K562 (cell line): ENCODE measurements at regions not wholly inside any gene's neighbourhood (a gene's known extent, or its start where the extent isn't known, plus 50 kb on each side); places are given as distances from the start of the nearest gene placed in this dataset.
A peak's percentile ranks its signal among the peaks of the same experiment; 100 is the strongest.
"Not testable (repeated sequence)": the region's sequence is repeated elsewhere in the genome, so short reads cannot be mapped to it uniquely, and the experiment has no call there.

Experiments
- ATAC-seq: fragments of 200-7000 bp; cut with Tn5 transposase; 3 replicates; pipeline ENCODE4 v1.9.1; 2020; ENCODE audit warnings: moderate library complexity
- BruUV-seq: library from RNA; stranded (reverse); fragments of 400-500 nt; replicated peaks from 2 replicates; lab custom pipeline; 2021; lab: Mats Ljungman, UMichigan
- CTCF ChIA-PET: fragments of 300-600 bp; formaldehyde crosslinking; extraction: SDS; loops from one replicate; lab custom pipeline; 2021; ENCODE audit warnings: low intra/inter-chr PET ratio; lab: Yijun Ruan, JAX
- POLR2A ChIA-PET: fragments of 300-600, 350-650 bp; sonication (Branson Sonifier 250); formaldehyde crosslinking; extraction: SDS; loops from one replicate; lab custom pipeline; 2021; ENCODE audit warnings: antibody characterized with exemption, inconsistent platforms; lab: Yijun Ruan, JAX
- DNase-seq, 4 experiments: peaks; one replicate each; pipeline versions ENCODE4 v3.0.0 to v3.0.0-alpha.2; 2011 to 2018; ENCODE audit warnings: low spot score in 3 of 4, mixed read lengths in 3 of 4; ENCODE audit errors: extremely low read depth in 1 of 4
- FAIRE-seq: peaks from 2 replicates; lab custom pipeline; 2011; peaks lifted over from hg19 to GRCh38; lab: Jason Lieb, UNC
- H2AFZ ChIP-seq: 2 replicates; pipeline ENCODE4 v1.6.0; 2011; ENCODE audit warnings: low read depth, low read length, control low read depth, inconsistent platforms
- H3K27ac ChIP-seq: fragments of 200-600 bp; 3 replicates; pipeline ENCODE4 v1.8.0; 2011; ENCODE audit warnings: low read depth, mild to moderate bottlenecking, control low read depth, inconsistent platforms, low read length, moderate library complexity, mixed read lengths; ENCODE audit errors: extremely low read depth
- H3K27me3 ChIP-seq, 2 experiments: fragments of 300-600 bp in 1 of 2; 2 replicates in 1 of 2; 3 replicates in 1 of 2; pipeline versions ENCODE4 v1.6.0 to v1.8.0; 2011; ENCODE audit warnings: inconsistent platforms in 2 of 2, low read length in 2 of 2, mild to moderate bottlenecking in 1 of 2, mixed read lengths in 1 of 2, moderate library complexity in 1 of 2; ENCODE audit not compliant: control insufficient read depth in 2 of 2, insufficient read depth in 2 of 2
- H3K36me3 ChIP-seq: fragments of 300-600 bp; 3 replicates; pipeline ENCODE4 v1.8.0; 2011; ENCODE audit warnings: mild to moderate bottlenecking, low read length, inconsistent platforms; ENCODE audit not compliant: control insufficient read depth, insufficient read depth
- H3K4me1 ChIP-seq, 2 experiments: fragments of 200-600 bp in 1 of 2; replicated peaks in 1 of 2; 2 replicates in 1 of 2; 3 replicates in 1 of 2; pipeline versions ENCODE4 v1.5.1 to v1.8.0; 2011; ENCODE audit warnings: inconsistent platforms in 2 of 2, low read length in 2 of 2, mild to moderate bottlenecking in 1 of 2, mixed read lengths in 1 of 2, moderate library complexity in 1 of 2; ENCODE audit not compliant: control insufficient read depth in 2 of 2, insufficient read depth in 2 of 2
- H3K4me2 ChIP-seq: 2 replicates; pipeline ENCODE4 v1.6.1; 2011; ENCODE audit warnings: low read length, control low read depth, inconsistent platforms, mixed read lengths; ENCODE audit not compliant: insufficient read depth
- H3K4me3 ChIP-seq: fragments of 200-600 bp; sonication (generic), shearing (Covaris generic); 2 replicates; pipeline ENCODE4 v1.5.1; 2016; ENCODE audit warnings: control low read depth, inconsistent platforms
- H3K79me2 ChIP-seq: fragments of 200-600 bp; 3 replicates; pipeline ENCODE4 v1.8.0; 2011; ENCODE audit warnings: low read length, inconsistent platforms; ENCODE audit not compliant: control insufficient read depth, insufficient read depth
- H3K9ac ChIP-seq, 2 experiments: 2 replicates each; pipeline versions ENCODE4 v1.6.0 to v1.6.1; 2011; ENCODE audit warnings: low read depth in 2 of 2, low read length in 2 of 2, control low read depth in 1 of 2, inconsistent platforms in 1 of 2, mild to moderate bottlenecking in 1 of 2, mixed read lengths in 1 of 2; ENCODE audit not compliant: insufficient read depth in 1 of 2
- H3K9me1 ChIP-seq: one replicate; pipeline ENCODE4 v1.6.0; 2011; ENCODE audit warnings: inconsistent platforms, mild to moderate bottlenecking, low read length, moderate library complexity; ENCODE audit not compliant: control insufficient read depth, insufficient read depth
- H3K9me3 ChIP-seq: replicated peaks from 2 replicates; pipeline ENCODE4 v1.5.1; 2011; ENCODE audit warnings: low read depth, low read length, inconsistent platforms; ENCODE audit not compliant: control insufficient read depth, insufficient read depth
- H4K20me1 ChIP-seq: replicated peaks from 2 replicates; pipeline ENCODE4 v1.6.1; 2011; ENCODE audit warnings: low read length, inconsistent platforms, mixed read lengths; ENCODE audit not compliant: control insufficient read depth, insufficient read depth
- WGBS: fragments of 100-300 bp; shearing (Covaris generic); methylation state at CpG from one replicate; pipeline ENCODE4 v1.1.6; 2016; ENCODE audit warnings: low coverage, mixed read lengths; ENCODE audit not compliant: insufficient coverage; ENCODE audit errors: missing lambda C conversion rate; 5-methylcytosine and 5-hydroxymethylcytosine counted together
- in situ Hi-C: fragments of 300-500 bp; cut with MboI; formaldehyde crosslinking; loops from 4 replicates; pipeline ENCODE4 v1.15.0; 2018; ENCODE audit warnings: inconsistent platforms, mixed read lengths
- intact Hi-C: fragments of 100-400 bp; cut with micrococcal nuclease; formaldehyde crosslinking; loops from 2 replicates; pipeline ENCODE4 v1.14.2; 2022

- H3K9me3 ChIP-seq, H3K4me3 ChIP-seq, H3K9ac ChIP-seq, in situ Hi-C loops, POLR2A ChIA-PET, H3K4me2 ChIP-seq, H2AFZ ChIP-seq, H4K20me1 ChIP-seq, H3K9me1 ChIP-seq, intact Hi-C loops, H3K27me3 ChIP-seq, ATAC-seq, H3K4me1 ChIP-seq, FAIRE-seq, DNase-seq, H3K36me3 ChIP-seq, H3K79me2 ChIP-seq, CTCF ChIA-PET, BruUV-seq, H3K27ac ChIP-seq: not testable (repeated sequence)
- WGBS, result 50% methylated on average over 2 of the region's 7 CpGs
These were observed 144.7 kb upstream of the CRYM start for GRCh38 chr16:21422824-21423223.

DNA sequence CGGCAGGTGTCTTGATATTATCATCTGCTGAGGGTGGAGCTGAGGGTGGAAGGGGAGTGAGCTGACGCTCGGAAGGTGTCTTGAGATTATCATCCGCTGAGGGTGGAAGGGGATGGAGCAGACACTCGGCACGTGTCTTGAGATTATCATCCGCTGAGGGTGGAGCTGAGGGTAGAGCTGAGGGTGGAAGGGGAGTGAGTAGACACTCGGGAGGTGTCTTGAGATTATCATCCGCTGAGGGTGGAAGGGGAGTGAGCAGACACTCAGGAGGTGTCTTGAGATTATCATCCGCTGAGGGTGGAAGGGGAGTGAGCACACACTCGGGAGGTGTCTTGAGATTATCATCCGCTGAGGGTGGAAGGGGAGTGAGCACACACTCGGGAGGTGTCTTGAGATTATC, 126.6 kb upstream of the CRYM start:
- H3K27ac ChIP-seq, H3K79me2 ChIP-seq, H4K20me1 ChIP-seq, FAIRE-seq, H3K4me1 ChIP-seq, H3K36me3 ChIP-seq, ATAC-seq, H3K4me2 ChIP-seq, H3K9ac ChIP-seq, H3K4me3 ChIP-seq, H2AFZ ChIP-seq, intact Hi-C loops, H3K27me3 ChIP-seq, DNase-seq, CTCF ChIA-PET, H3K9me3 ChIP-seq, in situ Hi-C loops, POLR2A ChIA-PET, H3K9me1 ChIP-seq: not testable (repeated sequence)
- TSS peak; percentile 33 for BruUV-seq
- no CpG with 5 or more reads among the region's 13 CpGs for WGBS

- intact Hi-C loops, FAIRE-seq, DNase-seq, H3K27me3 ChIP-seq, H3K36me3 ChIP-seq, H4K20me1 ChIP-seq, H3K27ac ChIP-seq, H3K9me3 ChIP-seq, H3K4me2 ChIP-seq, H3K4me1 ChIP-seq, CTCF ChIA-PET, H3K9ac ChIP-seq, H3K79me2 ChIP-seq, BruUV-seq, ATAC-seq, POLR2A ChIA-PET, H2AFZ ChIP-seq, in situ Hi-C loops, H3K4me3 ChIP-seq, H3K9me1 ChIP-seq: not testable (repeated sequence)
- WGBS, result 25% methylated on average over 1 of the region's 5 CpGs
These were observed 119.8 kb upstream of the CRYM start for GRCh38 chr16:21397866-21398265.

- BruUV-seq, result not testable (repeated sequence)
These were observed 118.5 kb upstream of the CRYM start for GRCh38 chr16:21396545-21396944.

More at GRCh38 chr16:21396545-21396944, 118.5 kb upstream of the CRYM start:
- FAIRE-seq, CTCF ChIA-PET, H2AFZ ChIP-seq, H3K36me3 ChIP-seq, H3K27ac ChIP-seq, POLR2A ChIA-PET, H3K4me2 ChIP-seq, H3K27me3 ChIP-seq, H3K9ac ChIP-seq, H4K20me1 ChIP-seq, H3K9me3 ChIP-seq, H3K9me1 ChIP-seq, intact Hi-C loops, ATAC-seq, DNase-seq, in situ Hi-C loops, H3K4me1 ChIP-seq, H3K4me3 ChIP-seq, H3K79me2 ChIP-seq: not testable (repeated sequence)
- 14% methylated on average over 1 of the region's 4 CpGs for WGBS
